ENCODE measurements at regions not wholly inside any gene's neighbourhood (a gene's known extent, or its start where the extent isn't known, plus 50 kb on each side); places are given as distances from the start of the nearest gene placed in this dataset.

DNA sequence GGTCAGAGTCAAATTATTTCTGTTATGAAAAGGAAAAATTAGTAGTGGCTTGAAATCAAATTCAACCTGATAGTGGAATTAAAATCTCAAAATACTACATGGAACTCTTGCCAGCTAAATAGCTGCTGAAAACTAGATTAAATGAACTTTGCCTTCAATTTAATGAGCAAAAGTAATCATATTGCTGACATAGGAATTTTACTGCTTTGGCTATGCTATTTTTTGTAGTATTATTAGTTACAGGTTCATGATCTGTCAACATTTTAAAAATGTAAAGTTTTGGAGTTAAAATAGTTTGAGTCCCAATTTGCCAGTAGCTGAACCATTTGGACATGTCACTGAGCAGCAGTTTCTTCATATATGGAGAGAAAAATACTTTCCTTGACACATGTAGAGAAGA is 81.4 kb downstream of the RERGL start:
- H3K4me3 ChIP-seq (ENCODE audit: low read depth, low read length): no peak overlapping the region
- no peak for DNase-seq (ENCODE audit: low read depth)
- TF ChIP-seq, protein P1, sequence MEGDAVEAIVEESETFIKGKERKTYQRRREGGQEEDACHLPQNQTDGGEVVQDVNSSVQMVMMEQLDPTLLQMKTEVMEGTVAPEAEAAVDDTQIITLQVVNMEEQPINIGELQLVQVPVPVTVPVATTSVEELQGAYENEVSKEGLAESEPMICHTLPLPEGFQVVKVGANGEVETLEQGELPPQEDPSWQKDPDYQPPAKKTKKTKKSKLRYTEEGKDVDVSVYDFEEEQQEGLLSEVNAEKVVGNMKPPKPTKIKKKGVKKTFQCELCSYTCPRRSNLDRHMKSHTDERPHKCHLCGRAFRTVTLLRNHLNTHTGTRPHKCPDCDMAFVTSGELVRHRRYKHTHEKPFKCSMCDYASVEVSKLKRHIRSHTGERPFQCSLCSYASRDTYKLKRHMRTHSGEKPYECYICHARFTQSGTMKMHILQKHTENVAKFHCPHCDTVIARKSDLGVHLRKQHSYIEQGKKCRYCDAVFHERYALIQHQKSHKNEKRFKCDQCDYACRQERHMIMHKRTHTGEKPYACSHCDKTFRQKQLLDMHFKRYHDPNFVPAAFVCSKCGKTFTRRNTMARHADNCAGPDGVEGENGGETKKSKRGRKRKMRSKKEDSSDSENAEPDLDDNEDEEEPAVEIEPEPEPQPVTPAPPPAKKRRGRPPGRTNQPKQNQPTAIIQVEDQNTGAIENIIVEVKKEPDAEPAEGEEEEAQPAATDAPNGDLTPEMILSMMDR (IDR thresholded peaks at IDR 0.05; ENCODE audit: control insufficient read depth, extremely low read depth, insufficient read depth): no peak

DNA sequence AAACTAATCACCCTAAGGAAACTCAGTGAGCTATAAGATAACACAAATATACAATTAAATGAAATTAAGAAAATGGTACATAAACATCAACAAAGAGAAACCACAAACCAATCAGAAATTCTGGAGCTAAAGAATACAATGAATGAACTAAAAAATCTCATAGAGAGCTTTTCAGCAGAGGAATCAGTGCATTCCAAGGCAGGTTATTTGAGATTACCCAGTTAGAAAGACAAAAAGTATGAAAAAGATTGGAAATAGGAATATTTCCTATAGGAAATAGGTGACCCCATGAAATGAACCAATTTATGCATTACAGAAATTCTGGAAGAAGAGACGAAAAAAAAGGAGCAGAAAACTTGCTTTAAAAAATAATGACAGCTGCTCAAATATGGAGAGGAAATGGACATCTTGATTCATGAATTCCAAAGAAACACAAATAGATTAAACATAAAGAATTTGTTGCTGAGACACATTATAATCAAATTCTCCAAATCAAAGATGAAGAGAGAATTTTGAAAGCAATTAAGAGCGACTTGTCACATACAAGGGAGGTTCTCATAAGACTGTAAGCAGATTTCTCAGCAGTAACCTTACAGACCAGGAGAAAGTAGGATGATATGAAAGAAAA is 90.7 kb downstream of the RERGL start:
- TF ChIP-seq, protein P1 (IDR thresholded peaks at IDR 0.05; ENCODE audit: control insufficient read depth, extremely low read depth, insufficient read depth): no peak
- DNase-seq (ENCODE audit: low read depth): no peak
- H3K4me3 ChIP-seq (ENCODE audit: low read depth, low read length): no peak overlapping the region

DNA sequence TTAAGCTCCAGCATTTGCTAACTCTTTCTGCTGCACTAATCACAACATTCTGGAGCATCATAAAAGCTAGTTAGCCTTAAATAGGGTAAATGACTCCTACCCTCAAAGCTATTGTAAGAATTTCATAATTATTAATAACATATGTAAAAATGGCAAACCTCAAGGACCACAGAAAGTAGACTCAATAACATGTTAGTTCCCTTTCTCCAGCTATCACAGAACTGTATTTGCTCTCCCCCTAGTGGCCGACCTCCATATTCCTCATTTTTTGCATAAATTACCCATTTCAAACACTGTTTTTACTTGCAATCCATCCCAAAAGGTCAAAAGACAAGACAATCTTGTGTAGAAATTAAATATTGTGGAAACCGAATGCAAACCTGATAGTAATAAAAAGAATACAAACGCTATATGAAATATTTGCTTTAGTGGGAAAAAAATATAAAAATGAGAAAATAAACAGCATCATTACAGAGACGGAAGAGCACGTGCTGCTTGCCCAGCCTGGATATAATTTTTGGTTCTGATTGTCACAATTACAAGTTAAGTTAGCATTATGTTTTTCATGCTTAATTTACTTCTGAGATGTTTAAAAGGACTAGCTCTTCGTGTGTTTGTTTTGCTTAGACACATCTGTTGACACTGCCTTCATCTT is 97.9 kb downstream of the RERGL start:
- peak; percentile 3 for DNase-seq (ENCODE audit: low read depth)
- no peak overlapping the region for H3K4me3 ChIP-seq (ENCODE audit: low read depth, low read length)
- TF ChIP-seq, protein P1 (IDR thresholded peaks at IDR 0.05; ENCODE audit: control insufficient read depth, extremely low read depth, insufficient read depth): peak; percentile 71

DNA sequence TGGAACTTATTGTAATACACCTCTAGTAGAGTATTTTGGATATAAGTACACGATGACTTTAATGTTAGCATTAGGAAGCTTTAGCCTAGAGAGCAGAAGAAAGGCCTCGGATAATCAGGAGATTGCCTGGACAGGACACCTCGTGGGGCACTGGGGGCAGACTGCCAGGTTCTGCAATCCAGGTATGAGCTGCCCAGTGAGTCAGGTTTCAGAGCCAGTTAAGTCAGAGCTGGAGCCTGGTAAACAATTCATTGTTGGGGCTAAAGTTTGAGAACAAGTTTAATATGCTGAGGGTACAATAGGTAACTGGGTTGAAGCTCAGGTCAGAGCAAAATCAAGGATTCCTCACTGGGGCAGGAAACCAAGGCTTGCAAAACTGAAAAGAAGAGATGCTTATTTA is 107.4 kb downstream of the RERGL start:
- no peak for DNase-seq (ENCODE audit: low read depth)
- H3K4me3 ChIP-seq (ENCODE audit: low read depth, low read length): no peak overlapping the region
- TF ChIP-seq, protein P1 (IDR thresholded peaks at IDR 0.05; ENCODE audit: control insufficient read depth, extremely low read depth, insufficient read depth): no peak

DNA sequence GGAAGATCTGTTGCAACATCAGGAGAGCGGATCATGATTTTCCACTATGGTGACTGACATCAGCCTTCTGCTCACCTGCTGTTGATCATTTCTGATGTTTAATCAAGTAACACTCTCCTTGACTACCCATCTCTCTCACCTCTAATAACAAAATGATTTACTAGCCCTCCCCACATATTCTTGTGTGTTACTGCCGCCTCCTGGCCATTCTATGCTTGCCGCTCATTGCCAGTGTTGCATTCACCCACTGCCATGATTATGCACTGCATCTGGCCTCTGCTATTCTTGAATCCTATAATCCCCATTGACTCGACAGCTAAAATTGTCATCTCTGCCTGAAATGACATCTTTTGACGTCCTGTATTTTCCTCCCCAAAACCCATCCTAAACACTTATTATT is 113.8 kb downstream of the RERGL start:
- H3K4me3 ChIP-seq (ENCODE audit: low read depth, low read length): no peak overlapping the region
- no peak for DNase-seq (ENCODE audit: low read depth)
- TF ChIP-seq, protein P1 (IDR thresholded peaks at IDR 0.05; ENCODE audit: control insufficient read depth, extremely low read depth, insufficient read depth): peak; percentile 24; the same call in 1 of the 2 replicates

DNA sequence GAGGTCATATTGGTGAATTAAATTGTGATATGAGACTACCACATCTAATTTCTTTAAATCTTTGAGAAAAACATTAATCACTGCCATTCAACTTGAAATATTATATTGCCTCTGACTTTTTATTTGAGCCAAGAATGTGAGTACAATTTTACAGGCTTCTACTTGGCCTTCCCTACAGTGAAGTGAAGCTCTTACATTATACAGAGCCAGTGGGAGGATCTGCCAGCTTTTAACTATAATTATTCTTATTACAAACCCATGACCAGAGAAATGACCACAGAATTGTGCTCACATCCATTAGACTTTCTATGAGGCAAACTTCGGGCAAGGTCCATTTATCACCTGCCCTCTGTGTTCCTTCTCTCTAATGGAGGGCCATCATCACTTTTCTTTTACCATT is 114.2 kb downstream of the RERGL start:
- no peak overlapping the region for H3K4me3 ChIP-seq (ENCODE audit: low read depth, low read length)
- no peak for DNase-seq (ENCODE audit: low read depth)
- TF ChIP-seq, protein P1 (IDR thresholded peaks at IDR 0.05; ENCODE audit: control insufficient read depth, extremely low read depth, insufficient read depth): no peak

DNA sequence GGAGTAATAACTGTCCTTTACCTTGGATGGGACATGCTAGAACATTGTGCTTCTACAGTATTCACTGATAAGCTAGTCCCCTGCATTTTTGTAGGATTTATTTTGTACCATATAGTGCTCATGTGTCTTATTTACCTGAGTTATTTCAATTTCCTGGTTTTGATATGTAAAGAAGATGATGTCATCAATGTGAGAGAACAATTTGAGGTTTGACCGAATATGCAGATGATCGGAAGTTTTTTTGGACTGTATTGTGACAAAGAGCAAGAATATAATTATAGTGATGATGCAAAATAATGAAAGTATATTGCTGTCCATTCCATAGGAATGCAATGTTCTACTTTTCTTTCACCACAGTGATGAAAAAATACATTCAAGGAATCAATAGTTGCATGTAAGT is 114.8 kb downstream of the RERGL start:
- DNase-seq (ENCODE audit: low read depth): no peak
- no peak overlapping the region for H3K4me3 ChIP-seq (ENCODE audit: low read depth, low read length)
- TF ChIP-seq, protein P1 (IDR thresholded peaks at IDR 0.05; ENCODE audit: control insufficient read depth, extremely low read depth, insufficient read depth): no peak

Measured in LNCaP clone FGC (cell line).